SJSA1 (cell line): ENCODE measurements at regions not wholly inside any gene's neighbourhood (a gene's known extent, or its start where the extent isn't known, plus 50 kb on each side); places are given as distances from the start of the nearest gene placed in this dataset.

Source experiments
- DNase-seq, 2 experiments: peaks; one replicate each; pipeline ENCODE4 v3.0.0-alpha.2; 2015 to 2020; ENCODE audit warnings: low spot score in 2 of 2, low read depth in 1 of 2
- H3K27ac ChIP-seq: fragments of 250-450 bp; sonication (Bioruptor Pico); 2 replicates; pipeline ENCODE4 v1.5.1; 2020; ENCODE audit warnings: mild to moderate bottlenecking, moderate library complexity
- H3K27me3 ChIP-seq: fragments of 250-450 bp; sonication (Bioruptor Pico); replicated peaks from 2 replicates; pipeline ENCODE4 v1.5.1; 2020; ENCODE audit warnings: mild to moderate bottlenecking, moderate library complexity
- H3K36me3 ChIP-seq: fragments of 250-450 bp; sonication (Bioruptor Pico); 2 replicates; pipeline ENCODE4 v1.5.1; 2020; ENCODE audit warnings: mild to moderate bottlenecking
- H3K4me1 ChIP-seq: fragments of 250-450 bp; sonication (Bioruptor Pico); replicated peaks from 2 replicates; pipeline ENCODE4 v1.6.1; 2021; ENCODE audit warnings: mild to moderate bottlenecking
- H3K4me3 ChIP-seq: fragments of 250-450 bp; sonication (Bioruptor Pico); 2 replicates; pipeline ENCODE4 v1.5.1; 2020; ENCODE audit warnings: mild to moderate bottlenecking
- H3K9me3 ChIP-seq: fragments of 250-450 bp; sonication (Bioruptor Pico); replicated peaks from 2 replicates; pipeline ENCODE4 v1.5.1; 2020; ENCODE audit warnings: mild to moderate bottlenecking

- Histone ChIP-seq H3K4me1 (no peaks in the 10 kb centered on the region), H3K36me3 (no peaks in the 10 kb centered on the region), H3K9me3 (no peaks in the 10 kb centered on the region), H3K27me3 (0 out of 2 replicates have a peak, but pooled peaks cover 4% of the 10 kb centered on the region), H3K27ac (no peak overlapping the region), H3K4me3 (no peak overlapping the region)
- no peak for DNase-seq
Measured at GRCh38 chr13:106033659-106034058, 501.8 kb downstream of the EFNB2 start.

- Histone ChIP-seq H3K27ac (no peak overlapping the region), H3K27me3 (0 out of 2 replicates have a peak, but pooled peaks cover 4% of the 10 kb centered on the region), H3K36me3 (no peaks in the 10 kb centered on the region), H3K4me1 (no peaks in the 10 kb centered on the region), H3K9me3 (no peaks in the 10 kb centered on the region), H3K4me3 (no peak overlapping the region)
- DNase-seq: no peak
Measured at GRCh38 chr13:106032441-106032840, 503.0 kb downstream of the EFNB2 start.

GRCh38 chr13:106029676-106030290, 505.7 kb downstream of the EFNB2 start:
- Histone ChIP-seq H3K4me1 (no peaks in the 10 kb centered on the region), H3K36me3 (no peaks in the 10 kb centered on the region), H3K27me3 (0 out of 2 replicates have a peak, but pooled peaks cover 4% of the 10 kb centered on the region), H3K4me3 (no peak overlapping the region), H3K27ac (no peak overlapping the region), H3K9me3 (no peaks in the 10 kb centered on the region)
- DNase-seq: no peak

GRCh38 chr13:106028911-106029310, 506.6 kb downstream of the EFNB2 start:
- DNase-seq: no peak
- H3K36me3 ChIP-seq: no peaks in the 10 kb centered on the region
- no peaks in the 10 kb centered on the region for H3K4me1 ChIP-seq
- 0 out of 2 replicates have a peak, but pooled peaks cover 4% of the 10 kb centered on the region for H3K27me3 ChIP-seq
- no peak overlapping the region for H3K4me3 ChIP-seq
- H3K9me3 ChIP-seq: no peaks in the 10 kb centered on the region
- H3K27ac ChIP-seq: no peak overlapping the region

- H3K4me1 ChIP-seq: no peaks in the 10 kb centered on the region
- H3K36me3 ChIP-seq: no peaks in the 10 kb centered on the region
- H3K27me3 ChIP-seq: no peaks in the 10 kb centered on the region; the same call in 1 of the 2 replicates
- no peaks in the 10 kb centered on the region for H3K9me3 ChIP-seq
- no peak overlapping the region for H3K4me3 ChIP-seq
- H3K27ac ChIP-seq: no peak overlapping the region
- no peak for DNase-seq
Measured at GRCh38 chr13:106011600-106011999, 523.9 kb downstream of the EFNB2 start.

GRCh38 chr13:106010836-106011235, 524.6 kb downstream of the EFNB2 start:
- DNase-seq: no peak
- Histone ChIP-seq H3K4me1 (no peaks in the 10 kb centered on the region), H3K27me3 (no peaks in the 10 kb centered on the region; the same call in 1 of the 2 replicates), H3K9me3 (no peaks in the 10 kb centered on the region), H3K4me3 (no peak overlapping the region), H3K36me3 (no peaks in the 10 kb centered on the region), H3K27ac (no peak overlapping the region)

- DNase-seq: no peak
- H3K4me1 ChIP-seq: no peaks in the 10 kb centered on the region
- no peaks in the 10 kb centered on the region; the same call in 1 of the 2 replicates for H3K27me3 ChIP-seq
- H3K9me3 ChIP-seq: no peaks in the 10 kb centered on the region
- H3K36me3 ChIP-seq: no peaks in the 10 kb centered on the region
- H3K4me3 ChIP-seq: no peak overlapping the region
- H3K27ac ChIP-seq: no peak overlapping the region
Measured at GRCh38 chr13:106008540-106008939, 526.9 kb downstream of the EFNB2 start.

GRCh38 chr13:106007156-106007555, 528.3 kb downstream of the EFNB2 start:
- Histone ChIP-seq H3K27me3 (no peaks in the 10 kb centered on the region; the same call in 1 of the 2 replicates), H3K9me3 (no peaks in the 10 kb centered on the region), H3K4me3 (no peak overlapping the region), H3K36me3 (no peaks in the 10 kb centered on the region), H3K27ac (no peak overlapping the region), H3K4me1 (no peaks in the 10 kb centered on the region)
- no peak for DNase-seq

GRCh38 chr13:106003651-106004050, 531.8 kb downstream of the EFNB2 start:
- Histone ChIP-seq H3K36me3 (no peaks in the 10 kb centered on the region), H3K27me3 (no peaks in the 10 kb centered on the region), H3K9me3 (no peaks in the 10 kb centered on the region), H3K4me1 (no peaks in the 10 kb centered on the region), H3K4me3 (no peak overlapping the region), H3K27ac (no peak overlapping the region)
- DNase-seq: no peak

GRCh38 chr13:106001443-106001842, 534.0 kb downstream of the EFNB2 start:
- Histone ChIP-seq H3K4me3 (no peak overlapping the region), H3K4me1 (no peaks in the 10 kb centered on the region), H3K36me3 (no peaks in the 10 kb centered on the region), H3K9me3 (no peaks in the 10 kb centered on the region), H3K27ac (no peak overlapping the region), H3K27me3 (no peaks in the 10 kb centered on the region)
- DNase-seq: no peak

- DNase-seq: no peak
- Histone ChIP-seq H3K9me3 (no peaks in the 10 kb centered on the region), H3K36me3 (no peaks in the 10 kb centered on the region), H3K27ac (no peak overlapping the region), H3K4me3 (no peak overlapping the region), H3K4me1 (no peaks in the 10 kb centered on the region), H3K27me3 (no peaks in the 10 kb centered on the region)
Measured at GRCh38 chr13:105997581-105998550, 537.6 kb downstream of the EFNB2 start.

GRCh38 chr13:105996391-105997025, 539.0 kb downstream of the EFNB2 start:
- DNase-seq: no peak
- H3K27me3 ChIP-seq: no peaks in the 10 kb centered on the region
- peaks cover 8% of the 10 kb centered on the region for H3K4me1 ChIP-seq
- no peak overlapping the region for H3K27ac ChIP-seq
- no peak overlapping the region for H3K4me3 ChIP-seq
- H3K36me3 ChIP-seq: no peaks in the 10 kb centered on the region
- no peaks in the 10 kb centered on the region for H3K9me3 ChIP-seq

- no peaks in the 10 kb centered on the region for H3K9me3 ChIP-seq
- no peak overlapping the region for H3K27ac ChIP-seq
- no peak overlapping the region for H3K4me3 ChIP-seq
- no peaks in the 10 kb centered on the region for H3K36me3 ChIP-seq
- no peak for DNase-seq
- H3K4me1 ChIP-seq: peaks cover 22% of the 10 kb centered on the region
- H3K27me3 ChIP-seq: no peaks in the 10 kb centered on the region
Measured at GRCh38 chr13:105994340-105994739, 541.1 kb downstream of the EFNB2 start.
